GM12892 (cell line): ENCODE measurements at regions not wholly inside any gene's neighbourhood (a gene's known extent, or its start where the extent isn't known, plus 50 kb on each side); places are given as distances from the start of the nearest gene placed in this dataset.

Experiments
- POLR2A ChIP-seq: IDR thresholded peaks from 2 replicates; pipeline ENCODE4 v1.6.1; 2011; ENCODE audit warnings: low read depth, low read length, control low read depth
- POLR2AphosphoS5 ChIP-seq: IDR thresholded peaks from 2 replicates; pipeline ENCODE4 v1.6.1; 2011; ENCODE audit warnings: low read depth, low read length, control low read depth
- TAF1 ChIP-seq: IDR thresholded peaks from 2 replicates; pipeline ENCODE4 v1.6.1; 2011; ENCODE audit warnings: low read depth, mild to moderate bottlenecking, control low read depth, low read length, borderline replicate concordance

DNA sequence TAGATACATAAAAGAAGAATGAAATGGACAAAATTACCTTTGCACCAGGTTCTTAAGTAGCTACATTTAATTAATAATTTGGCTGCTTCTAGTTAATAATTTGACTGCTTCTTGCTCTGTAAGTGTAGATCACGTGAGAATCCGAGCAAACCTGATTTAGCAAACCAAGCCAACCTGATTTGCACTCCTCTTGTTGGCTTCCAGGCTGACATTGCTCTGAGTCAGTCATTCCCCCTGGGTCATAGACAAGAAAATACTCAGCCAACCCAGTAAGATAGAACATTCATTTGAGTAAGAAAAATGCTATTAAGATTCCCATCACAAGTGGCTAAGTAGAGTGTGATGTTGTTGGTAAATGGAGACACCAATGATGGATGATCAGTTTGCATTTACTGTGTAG is 304.1 kb downstream of the C11orf87 start:
- TF ChIP-seq POLR2AphosphoS5 (no peak), POLR2A (no peak), TAF1 (no peak)
